ENCODE measurements at regions not wholly inside any gene's neighbourhood (a gene's known extent, or its start where the extent isn't known, plus 50 kb on each side); places are given as distances from the start of the nearest gene placed in this dataset.

DNA sequence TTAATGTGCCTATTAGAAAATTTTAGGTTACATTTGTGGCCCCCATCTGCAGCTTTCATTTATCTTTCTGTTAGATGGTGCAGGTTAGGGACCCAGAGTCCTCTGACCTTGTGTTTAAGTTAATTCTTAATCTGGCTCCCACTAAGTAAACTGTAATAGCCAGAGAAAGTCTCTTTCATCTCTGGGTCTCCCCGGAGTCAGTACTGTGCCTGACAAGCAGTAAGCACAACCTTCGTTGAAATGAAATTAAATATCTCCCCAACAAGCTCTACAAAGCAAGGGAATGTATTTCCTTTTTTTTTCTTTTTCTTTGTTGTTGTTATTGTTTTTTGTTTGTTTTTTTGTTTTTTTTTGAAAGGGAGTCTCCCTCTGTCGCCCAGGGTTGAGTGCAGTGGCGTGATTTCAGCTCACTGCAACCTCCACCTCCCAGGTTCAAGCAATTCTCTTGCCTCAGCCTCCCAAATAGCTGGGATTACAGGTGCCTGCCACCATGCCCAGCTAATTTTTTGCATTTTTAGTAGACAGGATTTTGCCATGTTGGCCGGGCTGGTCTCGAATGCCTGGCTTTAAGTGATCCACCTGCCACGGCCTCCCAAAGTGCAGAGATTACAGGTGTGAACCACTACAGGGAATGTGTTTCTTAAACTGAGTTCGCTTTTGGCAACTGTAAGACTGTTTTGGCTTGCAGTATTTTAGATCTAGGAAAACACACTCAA lies 81.6 kb downstream of the HHIPL2 start:
- TF ChIP-seq CTCF (IDR thresholded peaks at IDR 0.05) (no peak), POLR2A (IDR thresholded peaks at IDR 0.05) (no peak)

Data from uterus (tissue), 2 donors.